ENCODE measurements at regions not wholly inside any gene's neighbourhood (a gene's known extent, or its start where the extent isn't known, plus 50 kb on each side); places are given as distances from the start of the nearest gene placed in this dataset.

DNA sequence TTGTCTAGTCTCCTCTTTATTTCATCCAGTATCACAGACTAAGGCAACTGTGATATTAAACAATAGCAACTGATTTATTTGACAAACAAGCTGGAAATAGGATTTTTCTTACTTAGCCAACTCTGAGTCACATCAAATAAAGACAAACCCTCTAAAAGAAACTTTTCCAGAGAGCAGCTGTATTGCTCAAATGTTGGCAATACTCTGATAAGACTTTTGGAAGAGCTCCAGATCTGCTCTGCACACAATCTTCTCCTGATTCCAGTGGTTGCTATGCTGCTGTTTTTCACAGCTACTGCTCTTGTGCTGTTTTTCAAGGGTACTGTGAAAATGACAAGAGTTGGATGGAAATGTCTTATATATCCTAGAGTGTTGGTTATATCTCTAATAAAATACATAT is 1479.2 kb downstream of the SLITRK5 start:
- TF ChIP-seq, protein P1, sequence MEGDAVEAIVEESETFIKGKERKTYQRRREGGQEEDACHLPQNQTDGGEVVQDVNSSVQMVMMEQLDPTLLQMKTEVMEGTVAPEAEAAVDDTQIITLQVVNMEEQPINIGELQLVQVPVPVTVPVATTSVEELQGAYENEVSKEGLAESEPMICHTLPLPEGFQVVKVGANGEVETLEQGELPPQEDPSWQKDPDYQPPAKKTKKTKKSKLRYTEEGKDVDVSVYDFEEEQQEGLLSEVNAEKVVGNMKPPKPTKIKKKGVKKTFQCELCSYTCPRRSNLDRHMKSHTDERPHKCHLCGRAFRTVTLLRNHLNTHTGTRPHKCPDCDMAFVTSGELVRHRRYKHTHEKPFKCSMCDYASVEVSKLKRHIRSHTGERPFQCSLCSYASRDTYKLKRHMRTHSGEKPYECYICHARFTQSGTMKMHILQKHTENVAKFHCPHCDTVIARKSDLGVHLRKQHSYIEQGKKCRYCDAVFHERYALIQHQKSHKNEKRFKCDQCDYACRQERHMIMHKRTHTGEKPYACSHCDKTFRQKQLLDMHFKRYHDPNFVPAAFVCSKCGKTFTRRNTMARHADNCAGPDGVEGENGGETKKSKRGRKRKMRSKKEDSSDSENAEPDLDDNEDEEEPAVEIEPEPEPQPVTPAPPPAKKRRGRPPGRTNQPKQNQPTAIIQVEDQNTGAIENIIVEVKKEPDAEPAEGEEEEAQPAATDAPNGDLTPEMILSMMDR (conservative IDR thresholded peaks at IDR 0.05; ENCODE audit: low read depth in 2 of 2) = no peak
- TF ChIP-seq REST (IDR thresholded peaks at IDR 0.05; ENCODE audit: unreplicated experiment) = no peak
- no peak for TF ChIP-seq POLR2AphosphoS5 (IDR thresholded peaks at IDR 0.05; ENCODE audit: low read depth)
- TF ChIP-seq ETS1 (IDR thresholded peaks at IDR 0.05) = no peak

All from GM23338 (cell line).